ENCODE measurements at regions not wholly inside any gene's neighbourhood (a gene's known extent, or its start where the extent isn't known, plus 50 kb on each side); places are given as distances from the start of the nearest gene placed in this dataset.

DNA sequence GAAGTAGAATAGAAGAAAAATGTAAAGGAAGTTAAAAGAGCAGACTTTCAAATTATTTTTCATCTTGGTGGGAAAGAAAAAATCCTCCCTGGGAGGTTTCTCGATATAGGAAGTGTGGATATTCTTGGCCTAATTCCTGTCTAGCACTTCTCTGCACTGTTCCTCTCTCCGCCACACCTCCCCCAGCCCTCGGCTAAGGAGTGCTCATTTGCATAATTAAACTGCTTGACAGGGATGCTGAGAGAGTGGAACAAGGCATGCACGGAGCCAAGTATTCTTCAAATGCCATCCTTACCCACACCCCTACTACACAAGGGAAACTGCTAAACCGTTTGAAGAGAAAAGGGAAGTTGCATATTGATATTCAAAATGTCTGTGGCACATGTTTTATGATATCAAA lies 511.0 kb upstream of the HTR2A start:
- TF ChIP-seq, protein P1, sequence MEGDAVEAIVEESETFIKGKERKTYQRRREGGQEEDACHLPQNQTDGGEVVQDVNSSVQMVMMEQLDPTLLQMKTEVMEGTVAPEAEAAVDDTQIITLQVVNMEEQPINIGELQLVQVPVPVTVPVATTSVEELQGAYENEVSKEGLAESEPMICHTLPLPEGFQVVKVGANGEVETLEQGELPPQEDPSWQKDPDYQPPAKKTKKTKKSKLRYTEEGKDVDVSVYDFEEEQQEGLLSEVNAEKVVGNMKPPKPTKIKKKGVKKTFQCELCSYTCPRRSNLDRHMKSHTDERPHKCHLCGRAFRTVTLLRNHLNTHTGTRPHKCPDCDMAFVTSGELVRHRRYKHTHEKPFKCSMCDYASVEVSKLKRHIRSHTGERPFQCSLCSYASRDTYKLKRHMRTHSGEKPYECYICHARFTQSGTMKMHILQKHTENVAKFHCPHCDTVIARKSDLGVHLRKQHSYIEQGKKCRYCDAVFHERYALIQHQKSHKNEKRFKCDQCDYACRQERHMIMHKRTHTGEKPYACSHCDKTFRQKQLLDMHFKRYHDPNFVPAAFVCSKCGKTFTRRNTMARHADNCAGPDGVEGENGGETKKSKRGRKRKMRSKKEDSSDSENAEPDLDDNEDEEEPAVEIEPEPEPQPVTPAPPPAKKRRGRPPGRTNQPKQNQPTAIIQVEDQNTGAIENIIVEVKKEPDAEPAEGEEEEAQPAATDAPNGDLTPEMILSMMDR (IDR thresholded peaks at IDR 0.05), result no peak
- TF ChIP-seq POLR2A (IDR thresholded peaks at IDR 0.05), result no peak
